ENCODE measurements at regions not wholly inside any gene's neighbourhood (a gene's known extent, or its start where the extent isn't known, plus 50 kb on each side); places are given as distances from the start of the nearest gene placed in this dataset.
"Not testable (repeated sequence)": the region's sequence is repeated elsewhere in the genome, so short reads cannot be mapped to it uniquely, and the experiment has no call there.

GRCh38 chr5:56735849-56736641 is 79.3 kb upstream of the MAP3K1 start:
- intact Hi-C loops (cut with DNase I) = no loop called here
- no peak for DNase-seq (ENCODE audit: missing footprints)
- peak; percentile 57 for ATAC-seq

- DNase-seq (ENCODE audit: missing footprints) = no peak
- intact Hi-C loops (cut with DNase I) = no loop called here
- ATAC-seq = no peak
These were observed 81.2 kb upstream of the MAP3K1 start for GRCh38 chr5:56734091-56734694.

- DNase-seq (ENCODE audit: missing footprints) (no peak), ATAC-seq (no peak)
- intact Hi-C loops (cut with DNase I) = no loop called here
These were observed 81.8 kb upstream of the MAP3K1 start for GRCh38 chr5:56733580-56733979.

- intact Hi-C loops (cut with DNase I) = no loop called here
- DNase-seq (ENCODE audit: missing footprints) (no peak), ATAC-seq (no peak)
These were observed 83.2 kb upstream of the MAP3K1 start for GRCh38 chr5:56732121-56732520.

- intact Hi-C loops (cut with DNase I); DNase-seq (ENCODE audit: missing footprints); ATAC-seq: not testable (repeated sequence)
These were observed 83.9 kb upstream of the MAP3K1 start for GRCh38 chr5:56731473-56731872.

- intact Hi-C loops (cut with DNase I) = no loop called here
- ATAC-seq (no peak), DNase-seq (ENCODE audit: missing footprints) (no peak)
These were observed 85.9 kb upstream of the MAP3K1 start for GRCh38 chr5:56729488-56729887.

- DNase-seq (ENCODE audit: missing footprints) (no peak), ATAC-seq (no peak)
- intact Hi-C loops (cut with DNase I) = no loop called here
These were observed 89.5 kb upstream of the MAP3K1 start for GRCh38 chr5:56725711-56726411.

GRCh38 chr5:56724857-56725256 is 90.5 kb upstream of the MAP3K1 start:
- DNase-seq (ENCODE audit: missing footprints); intact Hi-C loops (cut with DNase I); ATAC-seq: not testable (repeated sequence)

- DNase-seq (ENCODE audit: missing footprints) (no peak), ATAC-seq (no peak)
- intact Hi-C loops (cut with DNase I) = no loop called here
These were observed 93.0 kb upstream of the MAP3K1 start for GRCh38 chr5:56722317-56722716.

- intact Hi-C loops (cut with DNase I) = no loop called here
- ATAC-seq (no peak), DNase-seq (ENCODE audit: missing footprints) (no peak)
These were observed 97.9 kb upstream of the MAP3K1 start for GRCh38 chr5:56717253-56717987.

- intact Hi-C loops (cut with DNase I) = no loop called here
- DNase-seq (ENCODE audit: missing footprints) (no peak), ATAC-seq (no peak)
These were observed 99.4 kb upstream of the MAP3K1 start for GRCh38 chr5:56715986-56716385.

GRCh38 chr5:56712895-56713591 is 102.3 kb upstream of the MAP3K1 start:
- no peak for ATAC-seq
- no peak for DNase-seq (ENCODE audit: missing footprints)
- intact Hi-C loops (cut with DNase I) = no loop called here

- DNase-seq (ENCODE audit: missing footprints) (no peak), ATAC-seq (no peak)
- intact Hi-C loops (cut with DNase I) = no loop called here
These were observed 104.3 kb upstream of the MAP3K1 start for GRCh38 chr5:56710826-56711590.

GRCh38 chr5:56706504-56706903 is 108.8 kb upstream of the MAP3K1 start:
- DNase-seq (ENCODE audit: missing footprints) (no peak), ATAC-seq (no peak)
- intact Hi-C loops (cut with DNase I) = no loop called here

- no peak for ATAC-seq
These were observed 110.1 kb upstream of the MAP3K1 start for GRCh38 chr5:56705217-56705616.

GRCh38 chr5:56703952-56704351 is 111.4 kb upstream of the MAP3K1 start:
- ATAC-seq (no peak), DNase-seq (ENCODE audit: missing footprints) (no peak)
- intact Hi-C loops (cut with DNase I) = no loop called here

More at GRCh38 chr5:56705217-56705616, 110.1 kb upstream of the MAP3K1 start:
- DNase-seq (ENCODE audit: missing footprints) = no peak
- intact Hi-C loops (cut with DNase I) = no loop called here

GRCh38 chr5:56700711-56701110 is 114.6 kb upstream of the MAP3K1 start:
- DNase-seq (ENCODE audit: missing footprints) = no peak
- intact Hi-C loops (cut with DNase I) = no loop called here
- no peak for ATAC-seq

- intact Hi-C loops (cut with DNase I) = loop anchor here (5.0 to 10.0 kb wide), 2 partner anchors 115 to 118 kb away; partner anchors contain the start of gene MAP3K1
- no peak for DNase-seq (ENCODE audit: missing footprints)
These were observed 115.8 kb upstream of the MAP3K1 start for GRCh38 chr5:56699538-56699937.

More at GRCh38 chr5:56699538-56699937, 115.8 kb upstream of the MAP3K1 start:
- no peak for ATAC-seq
